Gastroesophageal sphincter (tissue), 4 donors: ENCODE measurements at regions not wholly inside any gene's neighbourhood (a gene's known extent, or its start where the extent isn't known, plus 50 kb on each side); places are given as distances from the start of the nearest gene placed in this dataset.

Experiments
- ATAC-seq: fragments of 150-250 bp; one replicate; pipeline ENCODE4 v1.9.1; 2016; ENCODE audit warnings: mild to moderate bottlenecking, moderate library complexity
- H3K27ac ChIP-seq, 4 donors: fragments of 200-600 bp; sonication (generic) in 3 of 4; 1 replicate in 3 of 4; 2 replicates in 1 of 4; pipeline ENCODE4 v1.5.1; 2016 to 2019
- H3K27me3 ChIP-seq: fragments of 200-600 bp; sonication (generic); one replicate; pipeline ENCODE4 v1.5.1; 2019
- H3K36me3 ChIP-seq, 2 donors: fragments of 200-600 bp; sonication (generic); one replicate each; pipeline ENCODE4 v1.5.1; 2019; ENCODE audit warnings: control low read depth in 1 of 2
- H3K4me1 ChIP-seq, 3 donors: fragments of 200-600 bp; sonication (generic); 1 replicate in 2 of 3; 2 replicates in 1 of 3; pipeline ENCODE4 v1.5.1; 2016 to 2019; ENCODE audit warnings: control low read depth in 2 of 3
- H3K4me3 ChIP-seq, 2 donors: fragments of 200-600 bp; sonication (generic); one replicate each; pipeline ENCODE4 v1.5.1; 2019; ENCODE audit warnings: mild to moderate bottlenecking in 1 of 2, moderate library complexity in 1 of 2
- H3K9me3 ChIP-seq, 3 donors: fragments of 200-600 bp; sonication (generic); one replicate each; pipeline ENCODE4 v1.5.1; 2017 to 2019; ENCODE audit warnings: control low read depth in 2 of 3
- CTCF ChIP-seq, 4 experiments: fragments of 200-600 bp in 2 of 4; fragments of 450-650 bp in 2 of 4; sonication (generic) in 1 of 4; IDR thresholded peaks; one replicate each; pipeline ENCODE4 v1.5.1; 2017 to 2019; ENCODE audit warnings: antibody characterized with exemption in 4 of 4, mild to moderate bottlenecking in 2 of 4, moderate library complexity in 2 of 4
- EP300 ChIP-seq: sonication (generic); formaldehyde crosslinking; IDR thresholded peaks from one replicate; pipeline ENCODE4 v1.6.1; 2017; ENCODE audit warnings: antibody characterized with exemption, mild to moderate bottlenecking
- POLR2A ChIP-seq, 2 donors: fragments of 450-650 bp; IDR thresholded peaks; one replicate each; pipeline ENCODE4 v1.6.1; 2017; ENCODE audit warnings: antibody characterized with exemption in 2 of 2, mild to moderate bottlenecking in 2 of 2, moderate library complexity in 1 of 2
- POLR2AphosphoS5 ChIP-seq: sonication (generic); formaldehyde crosslinking; IDR thresholded peaks from one replicate; pipeline ENCODE4 v1.6.1; 2017; ENCODE audit warnings: antibody characterized with exemption
- WGBS, 2 donors: methylation state at CpG; one replicate each; pipeline ENCODE4 v1.1.5; 2018; ENCODE audit warnings: low coverage in 1 of 2; 5-methylcytosine and 5-hydroxymethylcytosine counted together

- Histone ChIP-seq H3K4me3 (peak overlapping the region; percentile 33 to 64), H3K36me3 (no peaks in the 10 kb centered on the region), H3K4me1 (peaks cover 0 to 23% (median 3%) of the 10 kb centered on the region in 3 donors), H3K9me3 (no peaks in the 10 kb centered on the region), H3K27ac (peak overlapping the region in 3 of 4 donors; percentile 85 to 89 (median 86)), H3K27me3 (no peaks in the 10 kb centered on the region)
- WGBS, 2 donors, result no CpG with 5 or more reads among the region's 84 CpGs
- TF ChIP-seq CTCF (IDR thresholded peaks at IDR 0.05) (peak in 2 of 4 experiments; percentile 12 to 35), EP300 (no peak), POLR2A (IDR thresholded peaks at IDR 0.05) (peak in 1 of 2 donors; percentile 28), POLR2AphosphoS5 (peak; percentile 82)
- ATAC-seq, result peak; percentile 92
Measured at GRCh38 chr3:194070634-194071409, 65.1 kb upstream of the HES1 start.

- Histone ChIP-seq H3K9me3 (no peaks in the 10 kb centered on the region), H3K36me3 (no peaks in the 10 kb centered on the region), H3K4me1 (peaks cover 0 to 23% (median 3%) of the 10 kb centered on the region in 3 donors), H3K27me3 (no peaks in the 10 kb centered on the region), H3K4me3 (no peak overlapping the region), H3K27ac (peak overlapping the region in 1 of 4 donors; percentile 85)
- 73% methylated on average over 8 of the region's 9 CpGs; no CpG with 5 or more reads in 1 of the 2 donors for WGBS, 2 donors
- ATAC-seq, result no peak
- TF ChIP-seq POLR2AphosphoS5 (no peak), CTCF (IDR thresholded peaks at IDR 0.05) (no peak), POLR2A (IDR thresholded peaks at IDR 0.05) (no peak), EP300 (no peak)
Measured at GRCh38 chr3:194072097-194072428, 63.9 kb upstream of the HES1 start.

GRCh38 chr3:194072691-194073279, 63.2 kb upstream of the HES1 start:
- no peaks in the 10 kb centered on the region for H3K27me3 ChIP-seq
- no peak overlapping the region for H3K4me3 ChIP-seq
- no peak overlapping the region for H3K27ac ChIP-seq
- no peak for TF ChIP-seq POLR2A (IDR thresholded peaks at IDR 0.05)
- no peak for TF ChIP-seq POLR2AphosphoS5
- no peak for TF ChIP-seq EP300
- TF ChIP-seq CTCF (IDR thresholded peaks at IDR 0.05), result no peak
- 87 to 100% methylated on average over 4 of the region's 4 CpGs for WGBS, 2 donors
- H3K36me3 ChIP-seq, result no peaks in the 10 kb centered on the region
- H3K9me3 ChIP-seq, result no peaks in the 10 kb centered on the region
- H3K4me1 ChIP-seq, result peaks cover 0 to 23% (median 3%) of the 10 kb centered on the region in 3 donors
- ATAC-seq, result no peak

- no peak for ATAC-seq
- WGBS, 2 donors, result 83 to 100% methylated on average over 1 of the region's 1 CpG
Measured at GRCh38 chr3:194073926-194074325, 62.0 kb upstream of the HES1 start.

More at GRCh38 chr3:194073926-194074325, 62.0 kb upstream of the HES1 start:
- Histone ChIP-seq H3K9me3 (no peaks in the 10 kb centered on the region), H3K27ac (no peak overlapping the region), H3K4me3 (no peak overlapping the region), H3K27me3 (no peaks in the 10 kb centered on the region), H3K4me1 (peaks cover 0 to 23% (median 3%) of the 10 kb centered on the region in 3 donors), H3K36me3 (no peaks in the 10 kb centered on the region)
- TF ChIP-seq EP300, result no peak
- no peak for TF ChIP-seq POLR2A (IDR thresholded peaks at IDR 0.05)
- no peak for TF ChIP-seq CTCF (IDR thresholded peaks at IDR 0.05)
